PC-9 (cell line): ENCODE measurements at regions not wholly inside any gene's neighbourhood (a gene's known extent, or its start where the extent isn't known, plus 50 kb on each side); places are given as distances from the start of the nearest gene placed in this dataset.

Experiments
- CTCF ChIP-seq: fragments of 200-600 bp; sonication (generic); conservative IDR thresholded peaks from 2 replicates; pipeline ENCODE4 v1.6.1; 2017; ENCODE audit warnings: mixed run types, antibody characterized with exemption, mild to moderate bottlenecking, moderate library complexity
- EZH2 ChIP-seq: fragments of 200-600 bp; sonication (generic); IDR thresholded peaks from 2 replicates; pipeline ENCODE4 v1.8.0; 2017; ENCODE audit warnings: antibody characterized with exemption, low read depth

GRCh38 chr12:30425445-30425844 is 270.2 kb downstream of the IPO8 start:
- no peak for TF ChIP-seq CTCF
- TF ChIP-seq EZH2 = no peak
